SK-N-SH (cell line): ENCODE measurements at regions not wholly inside any gene's neighbourhood (a gene's known extent, or its start where the extent isn't known, plus 50 kb on each side); places are given as distances from the start of the nearest gene placed in this dataset.

Experiments
- CTCF ChIA-PET: fragments of 300-600, 350-600 bp; formaldehyde crosslinking; extraction: SDS; loops from one replicate; lab custom pipeline; 2021; lab: Yijun Ruan, JAX
- POLR2A ChIA-PET: fragments of 350-600 bp; sonication (Branson Sonifier 250); formaldehyde crosslinking; extraction: SDS; loops from one replicate; lab custom pipeline; 2020; ENCODE audit warnings: antibody characterized with exemption, inconsistent platforms; lab: Yijun Ruan, JAX
- DNase-seq: peaks from one replicate; pipeline ENCODE4 v3.0.0; 2012
- H2AFZ ChIP-seq: fragments of 200-600 bp; sonication (generic); 2 replicates; pipeline ENCODE4 v1.8.1; 2016; ENCODE audit warnings: antibody characterized with exemption, mild to moderate bottlenecking, low read depth
- H3F3A ChIP-seq: fragments of 200-600 bp; sonication (generic); replicated peaks from 2 replicates; pipeline ENCODE3; 2016; ENCODE audit warnings: antibody characterized with exemption, mild to moderate bottlenecking; ENCODE audit not compliant: insufficient read depth
- H3K27ac ChIP-seq, 2 experiments: fragments of 200-500 bp in 1 of 2; fragments of 200-600 bp in 1 of 2; sonication (Bioruptor generic) in 1 of 2; sonication (generic), shearing (Covaris generic) in 1 of 2; 2 replicates each; pipeline versions ENCODE4 v1.5.1 to v1.6.1; 2014 to 2016; ENCODE audit warnings: low read depth in 2 of 2, inconsistent platforms in 1 of 2, low read length in 1 of 2, mild to moderate bottlenecking in 1 of 2, mixed read lengths in 1 of 2
- H3K27me3 ChIP-seq: fragments of 200-600 bp; sonication (generic), shearing (Covaris generic); 2 replicates; pipeline ENCODE4 v1.6.1; 2016; ENCODE audit warnings: mixed run types; ENCODE audit not compliant: insufficient read depth
- H3K36me3 ChIP-seq, 2 experiments: fragments of 200-500 bp in 1 of 2; fragments of 200-600 bp in 1 of 2; sonication (Bioruptor generic) in 1 of 2; sonication (generic) in 1 of 2; replicated peaks in 1 of 2; 2 replicates each; pipeline versions ENCODE3 to v1.5.1; 2014 to 2016; ENCODE audit warnings: low read length in 1 of 2, mild to moderate bottlenecking in 1 of 2; ENCODE audit not compliant: insufficient read depth in 2 of 2, control insufficient read depth in 1 of 2
- H3K4me1 ChIP-seq, 2 experiments: fragments of 200-500 bp in 1 of 2; fragments of 200-600 bp in 1 of 2; sonication (Bioruptor generic) in 1 of 2; sonication (generic), shearing (Covaris generic) in 1 of 2; 2 replicates each; pipeline versions ENCODE4 v1.5.1 to v1.6.1; 2014 to 2016; ENCODE audit warnings: low read depth in 1 of 2, low read length in 1 of 2, mixed run types in 1 of 2; ENCODE audit not compliant: insufficient read depth in 2 of 2, control insufficient read depth in 1 of 2
- H3K4me2 ChIP-seq: fragments of 200-600 bp; sonication (generic), shearing (Covaris generic); 2 replicates; pipeline ENCODE4 v1.6.1; 2017; ENCODE audit warnings: mixed run types
- H3K4me3 ChIP-seq, 2 experiments: fragments of 200-500 bp in 1 of 2; fragments of 200-600 bp in 1 of 2; sonication (Bioruptor generic) in 1 of 2; sonication (generic), shearing (Covaris generic) in 1 of 2; 2 replicates each; pipeline versions ENCODE4 v1.5.1 to v1.8.1; 2014 to 2016; ENCODE audit warnings: low read depth in 2 of 2, inconsistent platforms in 1 of 2, low read length in 1 of 2, mild to moderate bottlenecking in 1 of 2, mixed read lengths in 1 of 2, moderate library complexity in 1 of 2
- H3K79me2 ChIP-seq: fragments of 200-600 bp; sonication (generic); 2 replicates; pipeline ENCODE4 v1.8.1; 2017; ENCODE audit warnings: mild to moderate bottlenecking; ENCODE audit not compliant: insufficient read depth
- H3K9ac ChIP-seq: fragments of 200-600 bp; sonication (generic); 2 replicates; pipeline ENCODE4 v1.6.1; 2017; ENCODE audit warnings: mixed run types
- H3K9me2 ChIP-seq: fragments of 200-600 bp; sonication (generic); 2 replicates; pipeline ENCODE4 v1.6.1; 2017; ENCODE audit warnings: mixed run types
- H3K9me3 ChIP-seq: fragments of 200-600 bp; sonication (generic); 2 replicates; pipeline ENCODE4 v1.6.1; 2017; ENCODE audit warnings: mixed run types, mild to moderate bottlenecking, moderate library complexity
- H4K20me1 ChIP-seq: fragments of 200-600 bp; sonication (generic); 2 replicates; pipeline ENCODE4 v1.6.1; 2017; ENCODE audit warnings: mild to moderate bottlenecking, mixed run types; ENCODE audit not compliant: insufficient read depth
- CHD2 ChIP-seq: fragments of 150-350 bp; IDR thresholded peaks from 2 replicates; pipeline ENCODE4 v1.6.1; 2018; ENCODE audit warnings: low read length; ENCODE audit not compliant: partially characterized antibody
- CTCF ChIP-seq: fragments of 200-600 bp; sonication (generic); IDR thresholded peaks from 2 replicates; pipeline ENCODE4 v1.6.1; 2017; ENCODE audit warnings: antibody characterized with exemption, mild to moderate bottlenecking, moderate library complexity
- MEF2A ChIP-seq: IDR thresholded peaks from 2 replicates; pipeline ENCODE4 v1.4.0; 2012; ENCODE audit warnings: low read depth, borderline replicate concordance
- NRF1 ChIP-seq: IDR thresholded peaks from 2 replicates; pipeline ENCODE4 v1.6.1; 2012; ENCODE audit warnings: low read depth, mild to moderate bottlenecking, low read length
- RAD21 ChIP-seq: IDR thresholded peaks from 2 replicates; pipeline ENCODE4 v1.6.1; 2012; ENCODE audit warnings: mild to moderate bottlenecking, low read length
- RFX5 ChIP-seq: IDR thresholded peaks from 2 replicates; pipeline ENCODE4 v1.6.1; 2012; ENCODE audit warnings: mild to moderate bottlenecking, improper control_type of control experiment, low read length
- TAF1 ChIP-seq: IDR thresholded peaks from 2 replicates; pipeline ENCODE4 v1.6.1; 2012; ENCODE audit warnings: low read depth, mild to moderate bottlenecking, low read length, moderate library complexity, borderline replicate concordance
- WGBS: methylation state at CpG from one replicate; pipeline ENCODE4 v1.1.6; 2017; ENCODE audit warnings: low lambda C conversion rate; 5-methylcytosine and 5-hydroxymethylcytosine counted together
- TF ChIP-seq, protein P1 (sequence below): IDR thresholded peaks from 2 replicates; pipeline ENCODE4 v1.4.0; 2012; ENCODE audit warnings: low read depth, borderline replicate concordance
- TF ChIP-seq, protein P2 (sequence below): IDR thresholded peaks from 2 replicates; pipeline ENCODE4; 2012
- TF ChIP-seq, protein P3 (sequence below): fragments of 150-350 bp; IDR thresholded peaks from 2 replicates; pipeline ENCODE4 v1.6.1; 2016; ENCODE audit warnings: mild to moderate bottlenecking, low read depth, low read length

DNA sequence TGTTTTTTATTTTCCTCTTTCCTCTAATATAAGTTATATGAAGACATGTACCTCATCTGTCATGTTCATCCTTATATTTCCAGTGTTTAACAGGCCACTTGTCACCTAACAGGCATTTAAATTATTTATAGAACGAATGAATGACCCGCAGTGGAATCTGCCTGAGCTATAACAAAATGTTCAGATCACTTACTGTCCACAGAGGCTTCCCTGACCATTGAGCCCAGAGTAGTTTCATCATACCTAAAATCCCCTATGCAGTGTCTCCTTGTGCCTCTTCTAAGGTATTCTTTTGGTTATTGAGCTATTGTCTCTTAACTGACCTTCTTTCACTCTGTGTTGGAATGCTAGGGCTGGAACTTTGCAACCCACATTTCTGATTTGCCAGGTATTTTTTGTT lies 748.5 kb downstream of the NTRK3 start:
- Histone ChIP-seq H3F3A (no peaks in the 10 kb centered on the region), H3K9ac (no peak overlapping the region), H3K27ac (no peak overlapping the region), H2AFZ (no peak overlapping the region), H3K4me1 (no peaks in the 10 kb centered on the region), H3K27me3 (no peaks in the 10 kb centered on the region), H3K4me2 (no peak overlapping the region), H4K20me1 (no peaks in the 10 kb centered on the region), H3K9me3 (no peaks in the 10 kb centered on the region), H3K79me2 (no peaks in the 10 kb centered on the region), H3K4me3 (no peak overlapping the region), H3K36me3 (no peaks in the 10 kb centered on the region), H3K9me2 (no peaks in the 10 kb centered on the region)
- TF ChIP-seq CHD2, result no peak
- no peak for TF ChIP-seq NRF1
- TF ChIP-seq MEF2A, result no peak
- TF ChIP-seq, protein P1, sequence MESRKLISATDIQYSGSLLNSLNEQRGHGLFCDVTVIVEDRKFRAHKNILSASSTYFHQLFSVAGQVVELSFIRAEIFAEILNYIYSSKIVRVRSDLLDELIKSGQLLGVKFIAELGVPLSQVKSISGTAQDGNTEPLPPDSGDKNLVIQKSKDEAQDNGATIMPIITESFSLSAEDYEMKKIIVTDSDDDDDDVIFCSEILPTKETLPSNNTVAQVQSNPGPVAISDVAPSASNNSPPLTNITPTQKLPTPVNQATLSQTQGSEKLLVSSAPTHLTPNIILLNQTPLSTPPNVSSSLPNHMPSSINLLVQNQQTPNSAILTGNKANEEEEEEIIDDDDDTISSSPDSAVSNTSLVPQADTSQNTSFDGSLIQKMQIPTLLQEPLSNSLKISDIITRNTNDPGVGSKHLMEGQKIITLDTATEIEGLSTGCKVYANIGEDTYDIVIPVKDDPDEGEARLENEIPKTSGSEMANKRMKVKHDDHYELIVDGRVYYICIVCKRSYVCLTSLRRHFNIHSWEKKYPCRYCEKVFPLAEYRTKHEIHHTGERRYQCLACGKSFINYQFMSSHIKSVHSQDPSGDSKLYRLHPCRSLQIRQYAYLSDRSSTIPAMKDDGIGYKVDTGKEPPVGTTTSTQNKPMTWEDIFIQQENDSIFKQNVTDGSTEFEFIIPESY, result no peak
- no peak for TF ChIP-seq CTCF
- TF ChIP-seq RAD21, result no peak
- TF ChIP-seq TAF1, result no peak
- TF ChIP-seq RFX5, result no peak
- TF ChIP-seq, protein P2, sequence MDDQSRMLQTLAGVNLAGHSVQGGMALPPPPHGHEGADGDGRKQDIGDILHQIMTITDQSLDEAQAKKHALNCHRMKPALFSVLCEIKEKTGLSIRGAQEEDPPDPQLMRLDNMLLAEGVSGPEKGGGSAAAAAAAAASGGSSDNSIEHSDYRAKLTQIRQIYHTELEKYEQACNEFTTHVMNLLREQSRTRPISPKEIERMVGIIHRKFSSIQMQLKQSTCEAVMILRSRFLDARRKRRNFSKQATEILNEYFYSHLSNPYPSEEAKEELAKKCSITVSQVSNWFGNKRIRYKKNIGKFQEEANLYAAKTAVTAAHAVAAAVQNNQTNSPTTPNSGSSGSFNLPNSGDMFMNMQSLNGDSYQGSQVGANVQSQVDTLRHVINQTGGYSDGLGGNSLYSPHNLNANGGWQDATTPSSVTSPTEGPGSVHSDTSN, result no peak
- ChIA-PET POLR2A (no interaction called here), CTCF (interaction anchor here (0.5 to 0.6 kb wide), 2 partner anchors 21 to 48 kb away, joined by 3 read pairs; no protein-coding TSS in a partner anchor)
- whole genome bisulfite sequencing, result 66% methylated on average over 2 of the region's 2 CpGs
- DNase-seq, result no peak

- ChIA-PET POLR2A (no interaction called here), CTCF (no interaction called here)
- Histone ChIP-seq H3K9ac (no peak overlapping the region), H3K9me2 (no peaks in the 10 kb centered on the region), H3K4me3 (no peak overlapping the region), H3K9me3 (no peaks in the 10 kb centered on the region), H4K20me1 (no peaks in the 10 kb centered on the region), H3K4me1 (peaks cover 0 to 5% of the 10 kb centered on the region in 2 experiments; a peak in 1 of 4 replicates), H3F3A (no peaks in the 10 kb centered on the region), H3K4me2 (no peak overlapping the region), H2AFZ (no peak overlapping the region), H3K79me2 (no peaks in the 10 kb centered on the region), H3K27me3 (no peaks in the 10 kb centered on the region), H3K27ac (no peak overlapping the region), H3K36me3 (no peaks in the 10 kb centered on the region)
- 73% methylated on average over 2 of the region's 2 CpGs for WGBS
- DNase-seq, result no peak
- TF ChIP-seq, protein P3, sequence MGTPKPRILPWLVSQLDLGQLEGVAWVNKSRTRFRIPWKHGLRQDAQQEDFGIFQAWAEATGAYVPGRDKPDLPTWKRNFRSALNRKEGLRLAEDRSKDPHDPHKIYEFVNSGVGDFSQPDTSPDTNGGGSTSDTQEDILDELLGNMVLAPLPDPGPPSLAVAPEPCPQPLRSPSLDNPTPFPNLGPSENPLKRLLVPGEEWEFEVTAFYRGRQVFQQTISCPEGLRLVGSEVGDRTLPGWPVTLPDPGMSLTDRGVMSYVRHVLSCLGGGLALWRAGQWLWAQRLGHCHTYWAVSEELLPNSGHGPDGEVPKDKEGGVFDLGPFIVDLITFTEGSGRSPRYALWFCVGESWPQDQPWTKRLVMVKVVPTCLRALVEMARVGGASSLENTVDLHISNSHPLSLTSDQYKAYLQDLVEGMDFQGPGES, result no peak
Measured at GRCh38 chr15:87502173-87502572, 754.4 kb downstream of the NTRK3 start.
